ENCODE measurements at regions not wholly inside any gene's neighbourhood (a gene's known extent, or its start where the extent isn't known, plus 50 kb on each side); places are given as distances from the start of the nearest gene placed in this dataset.
"Not testable (repeated sequence)": the region's sequence is repeated elsewhere in the genome, so short reads cannot be mapped to it uniquely, and the experiment has no call there.

DNA sequence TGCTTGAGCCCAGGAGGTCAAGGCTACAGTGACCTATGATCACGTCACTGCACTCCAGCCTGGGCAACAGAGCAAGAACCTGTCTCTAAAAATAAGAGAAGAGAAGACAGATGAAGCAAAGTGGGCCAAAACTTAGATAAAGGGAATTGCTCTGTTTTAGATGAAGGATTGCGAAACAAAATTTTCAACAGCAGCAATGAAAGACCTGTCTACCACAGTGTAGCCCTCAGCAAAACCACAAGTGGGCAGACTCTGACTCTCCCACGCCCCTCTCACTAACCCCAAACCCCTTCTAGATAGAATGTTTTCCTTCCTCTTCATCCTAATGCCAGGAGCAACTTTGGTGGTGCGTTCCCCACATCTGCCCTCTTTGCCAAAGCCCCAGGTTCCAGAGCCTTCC is 105.6 kb upstream of the ALDH3B2 start:
- no peak for DNase-seq (ENCODE audit: low read depth in 4 of 4, low spot score in 2 of 4)

DNA sequence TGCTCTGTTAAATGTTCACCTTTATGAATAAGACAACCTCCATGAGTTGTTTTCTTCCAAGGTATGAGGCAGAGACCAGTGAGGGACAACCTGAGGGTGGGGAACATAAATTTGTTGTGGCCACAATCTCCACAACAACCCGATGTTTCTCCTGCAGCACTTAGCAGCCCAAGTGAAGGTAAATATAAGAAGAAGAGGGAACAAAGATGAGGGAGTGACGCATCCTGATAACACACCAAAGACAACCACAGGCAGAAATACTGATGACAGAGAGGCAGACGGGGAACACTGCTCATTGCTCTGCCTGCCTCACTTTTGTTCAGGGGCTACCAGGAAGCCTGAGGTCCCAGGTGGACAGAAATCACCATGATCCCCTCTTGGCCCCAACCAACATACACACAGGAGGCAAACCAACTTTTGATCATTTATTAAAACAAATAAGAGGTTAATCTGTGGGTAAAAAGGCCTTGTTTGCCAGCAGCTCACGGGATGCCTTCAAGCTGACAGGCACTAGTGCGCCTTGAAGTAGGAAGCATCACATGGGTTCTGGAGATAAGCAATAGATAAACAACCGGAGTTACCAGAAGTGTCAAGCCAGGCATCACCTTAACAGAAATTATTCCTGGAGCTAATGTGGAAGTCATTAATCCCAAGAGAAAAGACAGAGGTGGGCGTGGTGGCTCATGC is 104.9 kb upstream of the ALDH3B2 start:
- not testable (repeated sequence) for DNase-seq (ENCODE audit: low read depth in 4 of 4, low spot score in 2 of 4)

DNA sequence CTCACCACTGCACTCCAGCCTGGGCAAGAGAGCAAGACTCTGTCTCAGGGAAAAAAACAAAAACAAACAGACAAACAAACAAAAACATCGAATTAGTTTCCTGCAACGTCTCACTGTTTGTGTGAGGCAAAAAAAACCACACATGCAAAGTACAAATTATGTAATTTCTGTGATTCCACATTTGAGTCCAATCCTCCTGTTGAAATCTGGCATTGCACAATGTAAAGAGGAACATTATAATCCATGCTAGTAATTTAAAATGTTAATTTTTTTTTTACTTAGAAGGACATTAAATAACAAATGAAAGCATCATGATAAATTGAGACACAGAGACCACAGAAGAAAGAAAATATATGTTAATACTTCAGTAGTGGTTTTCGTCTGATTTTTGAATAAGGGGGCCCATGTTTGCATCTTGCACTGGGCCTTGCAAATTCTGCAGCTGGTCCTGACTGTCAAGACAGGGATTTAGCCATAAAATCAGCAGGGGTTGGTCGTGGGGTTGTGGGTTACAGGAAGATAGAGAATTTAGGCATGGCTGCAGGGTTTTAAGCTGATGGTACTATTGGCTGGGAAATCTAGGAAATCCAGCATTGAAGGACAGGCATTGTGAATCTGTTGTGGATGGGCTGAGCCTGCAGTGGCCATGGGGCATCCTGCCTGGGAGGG is 102.6 kb upstream of the ALDH3B2 start:
- DNase-seq (ENCODE audit: low read depth in 4 of 4, low spot score in 2 of 4) = no peak

- DNase-seq (ENCODE audit: low read depth in 4 of 4, low spot score in 2 of 4) = not testable (repeated sequence)
Observed at GRCh38 chr11:67774175-67774574, 99.8 kb upstream of the ALDH3B2 start.

- DNase-seq (ENCODE audit: low read depth in 4 of 4, low spot score in 2 of 4) = not testable (repeated sequence)
Observed at GRCh38 chr11:67768001-67768730, 93.7 kb upstream of the ALDH3B2 start.

GRCh38 chr11:67761211-67761610 is 86.8 kb upstream of the ALDH3B2 start:
- not testable (repeated sequence) for DNase-seq (ENCODE audit: low read depth in 4 of 4, low spot score in 2 of 4)

GRCh38 chr11:67759321-67759720 is 84.9 kb upstream of the ALDH3B2 start:
- not testable (repeated sequence) for DNase-seq (ENCODE audit: low read depth in 4 of 4, low spot score in 2 of 4)

DNA sequence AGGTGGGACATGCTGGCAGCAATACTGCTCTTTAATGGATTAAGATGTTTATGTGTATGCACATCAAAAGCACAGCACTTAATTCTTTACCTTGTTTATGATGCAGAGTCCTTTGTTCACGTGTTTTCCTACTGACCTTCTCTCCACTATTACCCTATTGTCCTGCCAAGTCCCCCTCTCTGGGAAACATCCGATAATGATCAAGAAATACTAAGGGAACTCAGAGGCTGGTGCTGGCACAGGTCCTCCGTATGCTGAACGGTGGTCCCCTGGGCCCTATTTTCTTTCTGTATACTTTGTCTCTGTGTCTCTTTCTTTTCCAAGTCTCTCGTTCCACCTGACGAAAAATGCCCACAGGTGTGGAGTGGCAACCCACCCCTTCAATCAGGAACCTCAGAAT is 84.0 kb upstream of the ALDH3B2 start:
- DNase-seq (ENCODE audit: low read depth in 4 of 4, low spot score in 2 of 4) = not testable (repeated sequence)

DNA sequence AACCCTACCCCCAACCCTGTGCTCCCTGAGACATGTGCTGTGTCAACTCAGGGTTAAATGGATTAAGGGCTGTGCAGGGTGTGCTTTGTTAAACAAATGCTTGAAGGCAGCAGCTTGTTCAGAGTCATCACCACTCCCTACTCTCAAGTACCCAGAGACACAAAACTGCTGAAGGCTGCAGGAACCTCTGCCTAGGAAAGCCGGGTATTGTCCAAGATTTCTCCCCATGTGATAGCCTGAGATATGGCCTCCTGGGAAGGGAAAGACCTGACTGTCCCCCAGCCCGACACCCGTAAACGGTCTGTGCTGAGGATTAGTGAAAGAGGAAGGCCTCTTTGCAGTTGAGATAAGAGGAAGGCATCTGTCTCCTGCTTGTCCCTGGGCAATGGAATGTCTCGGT is 83.6 kb upstream of the ALDH3B2 start:
- not testable (repeated sequence) for DNase-seq (ENCODE audit: low read depth in 4 of 4, low spot score in 2 of 4)

DNA sequence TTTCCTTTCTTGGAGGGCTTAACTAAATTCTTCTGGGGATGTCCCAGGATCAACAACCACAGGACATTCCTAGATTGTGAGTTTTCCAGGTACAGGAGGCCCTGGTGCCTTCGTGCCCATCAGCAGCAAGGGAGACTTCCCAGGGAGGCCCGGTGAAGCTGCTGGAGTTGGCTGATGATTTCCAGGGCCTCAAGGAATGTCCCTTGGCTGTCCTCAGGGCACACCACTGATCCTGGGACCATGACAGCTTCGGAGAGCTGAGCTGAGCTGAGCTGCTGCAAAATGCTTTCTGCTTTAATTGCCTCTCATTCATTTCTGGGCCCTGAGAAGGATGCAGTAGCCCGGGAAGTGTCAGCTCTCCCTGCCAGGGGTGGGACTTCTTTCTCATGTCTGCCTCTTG is 79.4 kb upstream of the ALDH3B2 start:
- not testable (repeated sequence) for DNase-seq (ENCODE audit: low read depth in 4 of 4, low spot score in 2 of 4)

DNA sequence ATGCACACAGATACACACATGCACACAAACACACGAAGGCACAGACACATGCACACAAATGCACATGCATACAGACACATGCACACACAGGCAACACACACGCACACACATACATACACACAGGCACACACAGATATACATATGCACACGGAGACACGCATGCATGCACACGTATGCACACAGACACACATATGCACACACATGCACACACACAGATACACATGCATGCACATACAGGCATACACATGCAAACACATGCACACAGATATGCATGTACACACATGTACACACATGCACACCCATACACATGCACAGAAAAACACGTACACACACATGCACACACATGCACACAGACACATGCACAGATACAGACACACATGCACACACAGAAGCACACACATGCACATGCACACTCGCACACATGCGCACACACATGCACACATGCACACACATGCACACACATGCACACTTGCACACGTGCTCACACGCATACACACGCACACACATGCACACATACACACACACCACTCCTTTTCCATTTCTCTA is 70.8 kb upstream of the ALDH3B2 start:
- no peak for DNase-seq (ENCODE audit: low read depth in 4 of 4, low spot score in 2 of 4)

GRCh38 chr11:67744231-67744630 is 69.8 kb upstream of the ALDH3B2 start:
- not testable (repeated sequence) for DNase-seq (ENCODE audit: low read depth in 4 of 4, low spot score in 2 of 4)

DNA sequence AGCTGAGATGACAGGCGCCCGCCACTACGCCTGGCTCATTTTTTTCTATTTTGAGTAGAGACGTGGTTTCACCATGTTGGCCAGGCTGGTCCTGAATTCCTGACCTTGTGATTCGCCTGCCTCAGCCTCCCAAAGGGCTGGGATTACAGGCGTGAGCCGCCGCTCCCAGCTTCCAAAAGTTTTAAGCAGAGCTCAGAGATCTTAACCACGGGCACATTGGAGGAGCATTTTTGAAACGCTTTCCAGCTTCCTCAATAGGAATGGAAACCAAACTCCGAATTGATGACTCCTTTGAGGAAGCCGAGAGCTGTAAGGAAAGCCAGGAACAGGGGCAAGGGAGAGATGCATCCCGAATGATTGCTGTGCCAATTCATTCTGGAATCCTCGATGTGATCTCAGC is 63.8 kb upstream of the ALDH3B2 start:
- not testable (repeated sequence) for DNase-seq (ENCODE audit: low read depth in 4 of 4, low spot score in 2 of 4)

DNA sequence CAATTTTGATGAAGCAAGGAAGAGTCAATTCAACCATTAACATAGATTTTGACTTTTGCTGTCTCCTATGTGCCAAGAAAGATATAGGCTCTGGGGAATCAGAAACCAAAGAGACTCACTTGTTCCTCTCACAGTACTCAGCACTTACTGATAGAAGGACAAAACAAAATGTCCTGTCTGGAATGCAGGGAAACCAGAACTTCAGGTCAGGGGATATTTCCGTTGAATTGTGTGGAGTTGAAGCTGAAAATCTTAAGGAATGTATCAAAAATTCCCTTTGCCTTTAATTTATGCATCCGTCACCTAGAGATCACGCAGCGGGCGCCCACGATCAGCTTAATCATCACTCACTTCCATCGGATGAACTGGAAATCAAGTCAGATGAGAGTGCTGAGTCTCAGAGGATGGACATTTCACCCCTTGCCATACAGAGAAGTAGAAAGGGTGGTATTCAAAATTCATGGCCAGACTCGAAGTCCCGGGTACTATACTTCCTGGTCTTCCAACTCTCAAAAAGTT is 63.2 kb upstream of the ALDH3B2 start:
- not testable (repeated sequence) for DNase-seq (ENCODE audit: low read depth in 4 of 4, low spot score in 2 of 4)

- no peak for DNase-seq (ENCODE audit: low read depth in 4 of 4, low spot score in 2 of 4)
Observed at GRCh38 chr11:67732045-67732787, 57.8 kb upstream of the ALDH3B2 start.

- no peak for DNase-seq (ENCODE audit: low read depth in 4 of 4, low spot score in 2 of 4)
Observed at GRCh38 chr11:67731583-67731982, 57.2 kb upstream of the ALDH3B2 start.

DNA sequence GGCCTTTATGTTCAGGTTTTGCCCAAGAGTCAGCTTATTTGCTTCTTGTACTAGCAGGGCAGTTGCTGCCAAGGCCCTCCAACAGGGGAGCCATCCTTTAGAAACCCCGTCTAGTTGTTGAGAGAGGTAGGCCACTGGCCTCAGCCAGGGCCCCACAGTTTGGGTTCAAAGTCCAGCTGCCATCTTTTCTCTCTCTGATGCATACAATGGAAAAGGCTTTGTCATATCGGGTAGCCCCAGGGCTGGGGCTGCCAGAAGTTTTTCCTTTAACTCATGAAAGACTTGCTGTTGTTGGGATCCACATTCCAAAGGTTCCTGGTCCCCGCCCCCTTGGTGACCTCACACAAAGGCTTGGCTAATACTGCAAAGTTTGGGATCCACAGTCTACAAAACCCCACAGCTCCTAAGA is 53.7 kb upstream of the ALDH3B2 start:
- DNase-seq (ENCODE audit: low read depth in 4 of 4, low spot score in 2 of 4) = not testable (repeated sequence)

DNA sequence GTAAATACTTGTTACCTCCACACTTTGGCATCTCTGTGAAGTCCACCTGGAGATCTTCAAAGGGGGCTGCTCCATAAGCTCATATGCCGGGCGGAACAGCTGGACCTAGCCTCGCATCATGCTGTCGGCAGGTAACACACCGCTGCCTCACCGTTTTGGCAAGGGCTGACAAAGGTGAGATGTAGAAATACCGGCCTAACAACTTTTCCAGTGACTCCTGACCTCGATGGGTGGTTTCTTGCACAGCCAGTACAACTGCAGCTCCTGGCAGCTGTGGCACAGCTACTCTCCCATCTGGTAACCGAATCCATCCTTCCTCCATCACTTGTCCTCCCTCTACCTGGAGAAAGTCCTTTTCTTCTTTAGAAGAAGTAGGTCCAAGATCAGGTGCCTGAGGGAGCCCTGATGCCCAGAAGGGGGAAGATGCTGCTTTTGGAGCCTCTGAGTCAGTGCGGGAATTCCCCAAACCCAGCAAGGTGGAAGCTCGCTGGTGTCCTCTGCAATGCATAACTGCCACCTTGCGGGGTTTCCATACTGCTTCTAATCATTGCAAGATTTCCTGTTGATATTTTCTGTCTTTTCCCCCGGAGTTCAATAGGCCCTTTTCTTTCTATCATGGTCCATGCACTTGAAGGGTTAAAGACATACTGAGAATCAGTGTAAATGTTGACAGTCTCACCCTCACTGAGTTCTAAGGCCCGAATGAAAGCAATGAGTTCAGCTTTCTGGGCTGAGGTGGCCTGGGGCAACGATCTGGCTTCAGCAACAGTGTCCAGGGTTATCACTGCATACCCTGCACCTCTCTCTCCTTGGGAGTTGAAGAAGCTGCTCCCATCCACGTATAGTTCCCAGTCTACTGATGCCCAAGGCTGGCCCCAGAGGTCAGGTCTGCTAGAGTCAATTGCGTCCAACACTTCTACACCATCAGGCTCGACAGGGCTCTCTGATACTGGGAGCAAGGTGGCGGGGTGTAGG is 52.9 kb upstream of the ALDH3B2 start:
- not testable (repeated sequence) for DNase-seq (ENCODE audit: low read depth in 4 of 4, low spot score in 2 of 4)
